HG03066 (cell line): ENCODE measurements at regions not wholly inside any gene's neighbourhood (a gene's known extent, or its start where the extent isn't known, plus 50 kb on each side); places are given as distances from the start of the nearest gene placed in this dataset.
"Not testable (repeated sequence)": the region's sequence is repeated elsewhere in the genome, so short reads cannot be mapped to it uniquely, and the experiment has no call there.

Experiments
- ATAC-seq: cut with Tn5 transposase; IDR thresholded peaks from one replicate; pipeline ENCODE4 v1.9.1; 2021; ENCODE audit warnings: low read depth; ENCODE audit not compliant: unreplicated experiment

- ATAC-seq: not testable (repeated sequence)
Observed at GRCh38 chr14:89665300-89666081, 248.5 kb upstream of the FOXN3 start.

- no peak for ATAC-seq
Observed at GRCh38 chr14:89661392-89661791, 244.4 kb upstream of the FOXN3 start.

- not testable (repeated sequence) for ATAC-seq
Observed at GRCh38 chr14:89660625-89661233, 243.7 kb upstream of the FOXN3 start.

- no peak for ATAC-seq
Observed at GRCh38 chr14:89660166-89660565, 243.1 kb upstream of the FOXN3 start.

GRCh38 chr14:89658977-89659670 is 242.1 kb upstream of the FOXN3 start:
- ATAC-seq: no peak

GRCh38 chr14:89657014-89657413 is 240.0 kb upstream of the FOXN3 start:
- no peak for ATAC-seq

GRCh38 chr14:89654998-89655397 is 238.0 kb upstream of the FOXN3 start:
- ATAC-seq: no peak

- no peak for ATAC-seq
Observed at GRCh38 chr14:89652352-89652751, 235.3 kb upstream of the FOXN3 start.

- no peak for ATAC-seq
Observed at GRCh38 chr14:89651805-89652204, 234.8 kb upstream of the FOXN3 start.

GRCh38 chr14:89650077-89650978 is 233.3 kb upstream of the FOXN3 start:
- no peak for ATAC-seq

GRCh38 chr14:89649451-89650075 is 232.5 kb upstream of the FOXN3 start:
- no peak for ATAC-seq

GRCh38 chr14:89648924-89649323 is 231.9 kb upstream of the FOXN3 start:
- no peak for ATAC-seq

- ATAC-seq: no peak
Observed at GRCh38 chr14:89648510-89648909, 231.5 kb upstream of the FOXN3 start.

- ATAC-seq: no peak
Observed at GRCh38 chr14:89646971-89647370, 229.9 kb upstream of the FOXN3 start.

- no peak for ATAC-seq
Observed at GRCh38 chr14:89644641-89645040, 227.6 kb upstream of the FOXN3 start.

- peak; percentile 99 for ATAC-seq
Observed at GRCh38 chr14:89641495-89642175, 224.6 kb upstream of the FOXN3 start.

GRCh38 chr14:89640141-89640540 is 223.1 kb upstream of the FOXN3 start:
- no peak for ATAC-seq

GRCh38 chr14:89639687-89640086 is 222.7 kb upstream of the FOXN3 start:
- ATAC-seq: no peak

GRCh38 chr14:89638891-89639290 is 221.9 kb upstream of the FOXN3 start:
- ATAC-seq: no peak

GRCh38 chr14:89637581-89637980 is 220.5 kb upstream of the FOXN3 start:
- ATAC-seq: no peak
